NCI-H82 (cell line): ENCODE measurements at regions not wholly inside any gene's neighbourhood (a gene's known extent, or its start where the extent isn't known, plus 50 kb on each side); places are given as distances from the start of the nearest gene placed in this dataset.

Experiments
- DNase-seq: peaks from one replicate; lab custom pipeline; 2025; lab: John Stamatoyannopoulos, UW

GRCh38 chr16:9469512-9469911 is 378.1 kb downstream of the HAPSTR1 start:
- no peak for DNase-seq

GRCh38 chr16:9476744-9477143 is 385.3 kb downstream of the HAPSTR1 start:
- no peak for DNase-seq

- DNase-seq, result no peak
These were observed 387.6 kb downstream of the HAPSTR1 start for GRCh38 chr16:9479008-9479407.

- no peak for DNase-seq
These were observed 389.1 kb downstream of the HAPSTR1 start for GRCh38 chr16:9480503-9480902.

GRCh38 chr16:9481747-9482730 is 390.6 kb downstream of the HAPSTR1 start:
- peak; percentile 75 for DNase-seq

- DNase-seq, result no peak
These were observed 393.0 kb downstream of the HAPSTR1 start for GRCh38 chr16:9484426-9484825.

- DNase-seq, result no peak
These were observed 393.4 kb downstream of the HAPSTR1 start for GRCh38 chr16:9484881-9485280.

GRCh38 chr16:9489835-9490467 is 398.5 kb downstream of the HAPSTR1 start:
- peak; percentile 26 for DNase-seq

- DNase-seq, result no peak
These were observed 404.4 kb downstream of the HAPSTR1 start for GRCh38 chr16:9495824-9496223.

GRCh38 chr16:9497750-9498149 is 406.3 kb downstream of the HAPSTR1 start:
- no peak for DNase-seq

- peak; percentile 43 for DNase-seq
These were observed 408.6 kb downstream of the HAPSTR1 start for GRCh38 chr16:9499941-9500593.

- DNase-seq, result peak; percentile 13
These were observed 409.4 kb downstream of the HAPSTR1 start for GRCh38 chr16:9500872-9501271.

- DNase-seq, result no peak
These were observed 412.0 kb downstream of the HAPSTR1 start for GRCh38 chr16:9503251-9503984.

- peak; percentile 34 for DNase-seq
These were observed 417.0 kb downstream of the HAPSTR1 start for GRCh38 chr16:9508328-9508936.

GRCh38 chr16:9509663-9510062 is 418.2 kb downstream of the HAPSTR1 start:
- DNase-seq, result no peak

GRCh38 chr16:9511389-9511788 is 419.9 kb downstream of the HAPSTR1 start:
- no peak for DNase-seq

- no peak for DNase-seq
These were observed 425.0 kb downstream of the HAPSTR1 start for GRCh38 chr16:9516444-9516843.

GRCh38 chr16:9518051-9518450 is 426.6 kb downstream of the HAPSTR1 start:
- DNase-seq, result no peak

- DNase-seq, result no peak
These were observed 427.1 kb downstream of the HAPSTR1 start for GRCh38 chr16:9518581-9518980.

- DNase-seq, result peak; percentile 7
These were observed 430.4 kb downstream of the HAPSTR1 start for GRCh38 chr16:9521749-9522370.

GRCh38 chr16:9522614-9523013 is 431.2 kb downstream of the HAPSTR1 start:
- no peak for DNase-seq
